Bone marrow (tissue), 2 donors: ENCODE measurements at regions not wholly inside any gene's neighbourhood (a gene's known extent, or its start where the extent isn't known, plus 50 kb on each side); places are given as distances from the start of the nearest gene placed in this dataset.

ENCODE experiments used
- DNase-seq, 2 donors: peaks; one replicate each; lab custom pipeline; 2025; lab: John Stamatoyannopoulos, UW

GRCh38 chr5:31048282-31049270, 144.9 kb upstream of the CDH6 start:
- no peak for DNase-seq

GRCh38 chr5:31047621-31048020, 145.9 kb upstream of the CDH6 start:
- DNase-seq: no peak

GRCh38 chr5:31047007-31047406, 146.5 kb upstream of the CDH6 start:
- DNase-seq: no peak

GRCh38 chr5:31036411-31036810, 157.1 kb upstream of the CDH6 start:
- no peak for DNase-seq

- no peak for DNase-seq
Measured at GRCh38 chr5:31033295-31033694, 160.2 kb upstream of the CDH6 start.

- DNase-seq: no peak
Measured at GRCh38 chr5:31029925-31030324, 163.6 kb upstream of the CDH6 start.

GRCh38 chr5:31027721-31028120, 165.8 kb upstream of the CDH6 start:
- no peak for DNase-seq

GRCh38 chr5:31023105-31023504, 170.4 kb upstream of the CDH6 start:
- DNase-seq: no peak

- DNase-seq: no peak
Measured at GRCh38 chr5:31021181-31021624, 172.3 kb upstream of the CDH6 start.

GRCh38 chr5:31008231-31008630, 185.3 kb upstream of the CDH6 start:
- no peak for DNase-seq

- no peak for DNase-seq
Measured at GRCh38 chr5:31007672-31008071, 185.8 kb upstream of the CDH6 start.

- DNase-seq: no peak
Measured at GRCh38 chr5:31000287-31000686, 193.2 kb upstream of the CDH6 start.

- DNase-seq: no peak
Measured at GRCh38 chr5:30997681-30998080, 195.8 kb upstream of the CDH6 start.

- no peak for DNase-seq
Measured at GRCh38 chr5:30994902-30995301, 198.6 kb upstream of the CDH6 start.

- no peak for DNase-seq
Measured at GRCh38 chr5:30994176-30994575, 199.3 kb upstream of the CDH6 start.

- no peak for DNase-seq
Measured at GRCh38 chr5:30991462-30991861, 202.0 kb upstream of the CDH6 start.

- DNase-seq: no peak
Measured at GRCh38 chr5:30981576-30981975, 211.9 kb upstream of the CDH6 start.

GRCh38 chr5:30968971-30969370, 224.5 kb upstream of the CDH6 start:
- no peak for DNase-seq

- no peak for DNase-seq
Measured at GRCh38 chr5:30960036-30960435, 233.4 kb upstream of the CDH6 start.

- DNase-seq: no peak
Measured at GRCh38 chr5:30959238-30959637, 234.2 kb upstream of the CDH6 start.

GRCh38 chr5:30957591-30957990, 235.9 kb upstream of the CDH6 start:
- DNase-seq: no peak

GRCh38 chr5:30956251-30956650, 237.2 kb upstream of the CDH6 start:
- no peak for DNase-seq

GRCh38 chr5:30937070-30937469, 256.4 kb upstream of the CDH6 start:
- no peak for DNase-seq

- DNase-seq: no peak
Measured at GRCh38 chr5:30933599-30933998, 259.9 kb upstream of the CDH6 start.
